ENCODE measurements at regions not wholly inside any gene's neighbourhood (a gene's known extent, or its start where the extent isn't known, plus 50 kb on each side); places are given as distances from the start of the nearest gene placed in this dataset.

- intact Hi-C loops (cut with micrococcal nuclease; ENCODE audit: unreplicated experiment) = loop anchor here (1.0 to 10.0 kb wide), 5 partner anchors 39 to 1059 kb away; partner anchors contain the start of gene HSPA13
- peak overlapping the region; percentile 93 for H3K27ac ChIP-seq (ENCODE audit: extremely low read length, insufficient read depth, low read length)
- H3K79me2 ChIP-seq (ENCODE audit: insufficient read depth, low read length) = peaks cover 36% of the 10 kb centered on the region
- H2AFZ ChIP-seq (ENCODE audit: low read length) = peak overlapping the region; percentile 2
- no peaks in the 10 kb centered on the region for H4K20me1 ChIP-seq (ENCODE audit: insufficient read depth, low read length)
- FAIRE-seq = no peak
- H3K36me3 ChIP-seq (replicated peaks in 1 of 2; ENCODE audit: control insufficient read depth in 1 of 2, insufficient read depth in 2 of 2, low read length in 2 of 2) = no peaks in the 10 kb centered on the region
- peaks cover 11% of the 10 kb centered on the region for H3K9me3 ChIP-seq (ENCODE audit: low read length)
- peak overlapping the region; percentile 49 to 55 (median 54); a peak in 5 of 6 replicates for H3K4me3 ChIP-seq (replicated peaks in 1 of 3; ENCODE audit: insufficient read depth in 1 of 3, low read depth in 2 of 3, low read length in 3 of 3)
- in situ Hi-C loops (cut with HindIII; ENCODE audit: extremely low pct_ligation_motif_present, low pct_unique_long_range_greater_than_20kb) = loop anchor here (10.0 kb wide), 1 partner anchor 299 kb away; no protein-coding TSS in a partner anchor
- no peaks in the 10 kb centered on the region for H3K27me3 ChIP-seq (ENCODE audit: control insufficient read depth in 1 of 2, insufficient read depth in 2 of 2, low read length in 2 of 2)
- TF ChIP-seq MBD4 (IDR thresholded peaks at IDR 0.05; ENCODE audit: borderline replicate concordance, low read length) (0 out of 2 replicates have a peak, but pooled peaks have one; percentile 7), ZBTB49 (CRISPR knock-in tag; IDR thresholded peaks at IDR 0.05; ENCODE audit: borderline replicate concordance) (no peak)
- 1% methylated on average over 2 of the region's 2 CpGs for WGBS (ENCODE audit: low lambda C conversion rate)
- peak overlapping the region; percentile 85 for H3K4me2 ChIP-seq (ENCODE audit: low read depth, low read length)
- peak; percentile 21 for DNase-seq (ENCODE audit: low spot score)
- ChIA-PET POLR2A (interaction anchor here (1.4 to 2.4 kb wide), 2 partner anchors 12 to 43 kb away, joined by 3 to 10 read pairs; no protein-coding TSS in a partner anchor), CTCF (ENCODE audit: low intra/inter-chr PET ratio, low total read pairs) (no interaction called here)
- ATAC-seq = no peak
- peaks cover 76% of the 10 kb centered on the region for H3K4me1 ChIP-seq (ENCODE audit: insufficient read depth, low read length)
- BruUV-seq (replicated peaks) = TSS peak; percentile 62
- H3K9ac ChIP-seq (ENCODE audit: insufficient read depth, low read depth, low read length) = peak overlapping the region; percentile 75
Observed at GRCh38 chr21:15443740-15444117, 286.1 kb upstream of the USP25 start.

- Histone ChIP-seq H3K27ac (ENCODE audit: extremely low read length, insufficient read depth, low read length) (peak overlapping the region; percentile 93), H3K9ac (ENCODE audit: insufficient read depth, low read depth, low read length) (peak overlapping the region; percentile 75), H2AFZ (ENCODE audit: low read length) (no peak overlapping the region), H4K20me1 (ENCODE audit: insufficient read depth, low read length) (no peaks in the 10 kb centered on the region), H3K4me2 (ENCODE audit: low read depth, low read length) (peak overlapping the region; percentile 85), H3K27me3 (ENCODE audit: control insufficient read depth in 1 of 2, insufficient read depth in 2 of 2, low read length in 2 of 2) (no peaks in the 10 kb centered on the region), H3K4me3 (replicated peaks in 1 of 3; ENCODE audit: insufficient read depth in 1 of 3, low read depth in 2 of 3, low read length in 3 of 3) (peak overlapping the region; percentile 49 to 55 (median 54); a peak in 5 of 6 replicates), H3K79me2 (ENCODE audit: insufficient read depth, low read length) (peaks cover 30% of the 10 kb centered on the region), H3K36me3 (replicated peaks in 1 of 2; ENCODE audit: control insufficient read depth in 1 of 2, insufficient read depth in 2 of 2, low read length in 2 of 2) (no peaks in the 10 kb centered on the region), H3K4me1 (ENCODE audit: insufficient read depth, low read length) (peaks cover 70% of the 10 kb centered on the region), H3K9me3 (ENCODE audit: low read length) (peaks cover 17% of the 10 kb centered on the region)
- ChIA-PET CTCF (ENCODE audit: low intra/inter-chr PET ratio, low total read pairs) (no interaction called here), POLR2A (interaction anchor here (1.0 to 2.4 kb wide), 3 partner anchors 11 to 554 kb away, joined by 3 to 10 read pairs (median 3); no protein-coding TSS in a partner anchor)
- ATAC-seq (peak; percentile 91), DNase-seq (ENCODE audit: low spot score) (peak; percentile 98), FAIRE-seq (peak; percentile 94)
- WGBS (ENCODE audit: low lambda C conversion rate) = 3% methylated on average over 7 of the region's 7 CpGs
- BruUV-seq (replicated peaks) = TSS peak; percentile 83
- intact Hi-C loops (cut with micrococcal nuclease; ENCODE audit: unreplicated experiment) = loop anchor here (1.0 to 10.0 kb wide), 5 partner anchors 38 to 1060 kb away; partner anchors contain the start of gene HSPA13
- in situ Hi-C loops (cut with HindIII; ENCODE audit: extremely low pct_ligation_motif_present, low pct_unique_long_range_greater_than_20kb) = loop anchor here (10.0 kb wide), 1 partner anchor 300 kb away; no protein-coding TSS in a partner anchor
- TF ChIP-seq ZNF496 (CRISPR knock-in tag; IDR thresholded peaks at IDR 0.05; ENCODE audit: insufficient replicate concordance) (no peak), ZNF710 (CRISPR knock-in tag; IDR thresholded peaks at IDR 0.05; ENCODE audit: borderline replicate concordance) (peak; percentile 53; the same call in 1 of the 2 replicates), HHEX (CRISPR knock-in tag; IDR thresholded peaks at IDR 0.05) (peak; percentile 67), ZSCAN31 (CRISPR knock-in tag; IDR thresholded peaks at IDR 0.05; ENCODE audit: low read depth) (peak; percentile 68; the same call in 1 of the 2 replicates), MATR3 (CRISPR knock-in tag; IDR thresholded peaks at IDR 0.05) (no peak), ZFP41 (CRISPR knock-in tag; IDR thresholded peaks at IDR 0.05; ENCODE audit: borderline replicate concordance) (no peak)
Observed at GRCh38 chr21:15444118-15444960, 285.4 kb upstream of the USP25 start.
